ENCODE measurements at regions not wholly inside any gene's neighbourhood (a gene's known extent, or its start where the extent isn't known, plus 50 kb on each side); places are given as distances from the start of the nearest gene placed in this dataset.

GRCh38 chr5:159440235-159440634 is 109.9 kb upstream of the IL12B start:
- TF ChIP-seq CTCF (IDR thresholded peaks at IDR 0.05) (no peak), POLR2A (IDR thresholded peaks at IDR 0.05) (no peak)
